Parathyroid adenoma (tissue), 2 donors: ENCODE measurements at regions not wholly inside any gene's neighbourhood (a gene's known extent, or its start where the extent isn't known, plus 50 kb on each side); places are given as distances from the start of the nearest gene placed in this dataset.

Experiments
- H2AFZ ChIP-seq: fragments of 300-600 bp; sonication (generic); one replicate; pipeline ENCODE4 v1.7.0; 2017; ENCODE audit warnings: antibody characterized with exemption, mild to moderate bottlenecking
- H3K27ac ChIP-seq: fragments of 300-600 bp; sonication (generic); one replicate; pipeline ENCODE4 v1.7.0; 2017
- H3K27me3 ChIP-seq: fragments of 300-600 bp; sonication (generic); one replicate; pipeline ENCODE4 v1.7.0; 2017; ENCODE audit warnings: low read length; ENCODE audit not compliant: control insufficient read depth, insufficient read depth
- H3K36me3 ChIP-seq: fragments of 300-600 bp; sonication (generic); one replicate; pipeline ENCODE4 v1.7.0; 2017; ENCODE audit warnings: low read length; ENCODE audit not compliant: control insufficient read depth, insufficient read depth
- H3K4me1 ChIP-seq: fragments of 300-600 bp; sonication (generic); one replicate; pipeline ENCODE4 v1.7.0; 2017; ENCODE audit warnings: control low read depth
- H3K4me2 ChIP-seq: fragments of 300-600 bp; sonication (generic); one replicate; pipeline ENCODE4 v1.7.0; 2017; ENCODE audit warnings: low read length
- H3K4me3 ChIP-seq: fragments of 300-600 bp; sonication (generic); one replicate; pipeline ENCODE4 v1.7.0; 2017; ENCODE audit warnings: low read depth, low read length
- H3K79me2 ChIP-seq: fragments of 300-600 bp; sonication (generic); one replicate; pipeline ENCODE4 v1.7.0; 2017; ENCODE audit warnings: control low read depth
- H3K9ac ChIP-seq: fragments of 300-600 bp; sonication (generic); one replicate; pipeline ENCODE4 v1.7.0; 2017; ENCODE audit warnings: mild to moderate bottlenecking
- H3K9me3 ChIP-seq: fragments of 300-600 bp; sonication (generic); one replicate; pipeline ENCODE4 v1.7.0; 2017; ENCODE audit warnings: low read length; ENCODE audit not compliant: control insufficient read depth
- TF ChIP-seq, protein P1 (sequence below): fragments of 300-600 bp; sonication (generic); IDR thresholded peaks from one replicate; pipeline ENCODE4 v1.7.0; 2017; ENCODE audit warnings: antibody characterized with exemption, mild to moderate bottlenecking
- donor health status: primary hyperparathyroidism.

DNA sequence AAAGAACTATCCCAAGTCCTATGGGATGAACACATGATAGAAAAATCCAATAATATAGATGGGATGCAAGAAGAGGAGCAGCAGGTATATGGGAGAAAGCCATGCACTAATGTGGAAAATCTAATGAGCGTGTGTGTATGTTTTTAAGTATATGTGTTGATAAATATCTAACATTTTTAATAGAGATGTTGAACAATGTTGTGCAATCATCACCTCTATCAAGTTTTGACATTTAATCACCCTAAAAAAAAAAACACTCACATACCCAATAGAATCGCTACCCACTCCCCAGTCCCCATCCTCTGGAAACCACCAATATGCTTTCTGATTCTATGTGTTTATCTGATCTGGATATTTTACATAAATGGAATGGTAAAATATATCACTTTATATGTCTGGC is 983.7 kb downstream of the SUCLG1 start:
- TF ChIP-seq, protein P1, sequence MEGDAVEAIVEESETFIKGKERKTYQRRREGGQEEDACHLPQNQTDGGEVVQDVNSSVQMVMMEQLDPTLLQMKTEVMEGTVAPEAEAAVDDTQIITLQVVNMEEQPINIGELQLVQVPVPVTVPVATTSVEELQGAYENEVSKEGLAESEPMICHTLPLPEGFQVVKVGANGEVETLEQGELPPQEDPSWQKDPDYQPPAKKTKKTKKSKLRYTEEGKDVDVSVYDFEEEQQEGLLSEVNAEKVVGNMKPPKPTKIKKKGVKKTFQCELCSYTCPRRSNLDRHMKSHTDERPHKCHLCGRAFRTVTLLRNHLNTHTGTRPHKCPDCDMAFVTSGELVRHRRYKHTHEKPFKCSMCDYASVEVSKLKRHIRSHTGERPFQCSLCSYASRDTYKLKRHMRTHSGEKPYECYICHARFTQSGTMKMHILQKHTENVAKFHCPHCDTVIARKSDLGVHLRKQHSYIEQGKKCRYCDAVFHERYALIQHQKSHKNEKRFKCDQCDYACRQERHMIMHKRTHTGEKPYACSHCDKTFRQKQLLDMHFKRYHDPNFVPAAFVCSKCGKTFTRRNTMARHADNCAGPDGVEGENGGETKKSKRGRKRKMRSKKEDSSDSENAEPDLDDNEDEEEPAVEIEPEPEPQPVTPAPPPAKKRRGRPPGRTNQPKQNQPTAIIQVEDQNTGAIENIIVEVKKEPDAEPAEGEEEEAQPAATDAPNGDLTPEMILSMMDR = no peak
- Histone ChIP-seq H3K4me1 (no peaks in the 10 kb centered on the region), H3K9me3 (no peaks in the 10 kb centered on the region), H3K4me3 (no peak overlapping the region), H3K27ac (no peak overlapping the region), H3K9ac (no peak overlapping the region), H3K27me3 (no peaks in the 10 kb centered on the region), H2AFZ (no peak overlapping the region), H3K4me2 (no peak overlapping the region), H3K79me2 (no peaks in the 10 kb centered on the region), H3K36me3 (no peaks in the 10 kb centered on the region)

DNA sequence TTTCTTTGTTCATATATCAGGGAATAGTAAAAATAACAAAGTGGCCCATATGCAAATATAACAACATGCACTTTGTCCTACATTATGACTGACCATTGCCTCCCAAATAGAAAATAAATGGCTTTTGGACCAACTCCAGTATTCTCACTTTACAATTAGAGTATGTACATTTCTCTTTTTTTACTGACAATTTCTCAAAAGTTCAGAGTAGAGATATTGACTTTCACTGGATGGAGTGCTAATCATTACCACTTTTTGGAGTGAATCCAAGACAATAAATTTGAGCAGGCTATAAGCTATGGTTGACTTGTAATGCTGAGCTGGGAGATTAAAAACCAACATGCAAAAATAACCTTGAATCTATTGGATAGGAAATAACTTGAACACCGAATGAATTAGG is 987.4 kb downstream of the SUCLG1 start:
- Histone ChIP-seq H3K9ac (no peak overlapping the region), H3K27ac (no peak overlapping the region), H2AFZ (no peak overlapping the region), H3K4me2 (no peak overlapping the region), H3K79me2 (no peaks in the 10 kb centered on the region), H3K36me3 (no peaks in the 10 kb centered on the region), H3K27me3 (no peaks in the 10 kb centered on the region), H3K4me3 (no peak overlapping the region), H3K4me1 (no peaks in the 10 kb centered on the region), H3K9me3 (no peaks in the 10 kb centered on the region)
- TF ChIP-seq, protein P1 = no peak

DNA sequence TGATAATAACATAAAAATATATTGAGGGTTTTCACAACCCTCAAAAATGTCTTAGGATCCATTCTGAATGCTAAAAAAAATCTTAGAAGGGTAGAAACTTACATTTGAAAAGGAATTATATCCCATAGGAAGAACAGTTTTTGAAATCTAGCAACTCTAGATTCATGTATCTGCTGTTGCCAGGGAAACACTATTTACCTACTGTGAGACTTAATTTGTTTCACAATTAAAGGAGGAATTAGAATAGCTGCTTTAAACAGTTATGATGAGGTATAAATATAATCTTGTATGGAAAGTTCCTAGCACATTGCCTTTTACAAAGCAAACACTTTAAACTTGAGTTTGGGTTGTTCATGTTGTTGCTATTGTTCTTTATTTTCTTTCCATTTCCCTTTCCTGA is 988.2 kb downstream of the SUCLG1 start:
- Histone ChIP-seq H3K4me2 (no peak overlapping the region), H3K4me3 (no peak overlapping the region), H3K9me3 (no peaks in the 10 kb centered on the region), H3K27ac (no peak overlapping the region), H3K9ac (no peak overlapping the region), H3K27me3 (no peaks in the 10 kb centered on the region), H3K36me3 (no peaks in the 10 kb centered on the region), H3K79me2 (no peaks in the 10 kb centered on the region), H3K4me1 (no peaks in the 10 kb centered on the region), H2AFZ (no peak overlapping the region)
- TF ChIP-seq, protein P1 = no peak

DNA sequence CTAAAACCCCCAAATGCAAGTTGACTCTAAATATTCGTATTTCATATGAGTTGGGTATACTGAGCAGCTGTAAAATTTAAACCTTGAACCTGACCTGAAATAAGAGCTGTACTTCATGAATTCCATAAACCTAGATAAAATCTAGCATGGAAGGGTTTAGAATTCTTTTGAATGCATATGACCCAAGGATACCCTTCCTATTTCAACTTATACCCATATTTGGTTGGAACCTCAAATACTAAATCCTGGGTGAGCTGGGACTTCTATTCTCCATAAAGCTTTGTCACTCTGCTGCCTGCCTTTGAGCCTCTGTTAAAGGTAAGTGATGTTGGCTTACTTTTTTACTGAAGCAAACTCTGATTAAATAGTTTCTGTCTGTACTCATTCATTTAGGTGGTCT is 994.6 kb downstream of the SUCLG1 start:
- no peaks in the 10 kb centered on the region for H3K4me1 ChIP-seq
- no peaks in the 10 kb centered on the region for H3K36me3 ChIP-seq
- no peaks in the 10 kb centered on the region for H3K79me2 ChIP-seq
- no peak overlapping the region for H3K4me2 ChIP-seq
- no peak overlapping the region for H3K27ac ChIP-seq
- no peak overlapping the region for H2AFZ ChIP-seq
- TF ChIP-seq, protein P1 = no peak
- H3K27me3 ChIP-seq = no peaks in the 10 kb centered on the region
- H3K4me3 ChIP-seq = no peak overlapping the region
- no peaks in the 10 kb centered on the region for H3K9me3 ChIP-seq
- no peak overlapping the region for H3K9ac ChIP-seq

DNA sequence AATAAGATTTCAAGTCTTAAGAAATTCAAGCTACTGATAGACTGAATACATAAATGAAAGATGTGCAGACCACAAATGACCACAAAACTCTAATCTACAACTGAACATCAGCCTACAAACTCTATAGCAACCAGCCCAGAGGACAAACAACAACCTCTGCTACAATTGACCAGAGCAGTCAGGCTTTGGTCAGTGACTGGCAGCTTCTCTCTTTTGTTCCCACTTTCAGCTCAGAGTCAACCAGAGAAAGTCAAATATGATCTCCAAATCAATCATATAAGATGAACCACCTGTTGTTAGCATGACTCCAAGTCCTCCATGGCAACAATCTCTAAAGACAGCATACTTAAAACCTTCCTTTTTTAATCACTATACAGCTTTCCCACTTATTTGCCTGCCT is 996.2 kb downstream of the SUCLG1 start:
- no peaks in the 10 kb centered on the region for H3K4me1 ChIP-seq

More for the DNA sequence above, 996.2 kb downstream of the SUCLG1 start:
- Histone ChIP-seq H3K4me3 (no peak overlapping the region), H3K36me3 (no peaks in the 10 kb centered on the region), H3K9me3 (no peaks in the 10 kb centered on the region), H3K9ac (no peak overlapping the region), H3K27ac (no peak overlapping the region), H3K4me2 (no peak overlapping the region), H3K79me2 (no peaks in the 10 kb centered on the region), H3K27me3 (no peaks in the 10 kb centered on the region), H2AFZ (no peak overlapping the region)
- TF ChIP-seq, protein P1 = no peak
